NCI-H1417 (cell line): ENCODE measurements at regions not wholly inside any gene's neighbourhood (a gene's known extent, or its start where the extent isn't known, plus 50 kb on each side); places are given as distances from the start of the nearest gene placed in this dataset.
A peak's percentile ranks its signal among the peaks of the same experiment; 100 is the strongest.

Experiments used
- DNase-seq, 3 experiments: peaks; one replicate each; lab custom pipeline; 2025; lab: John Stamatoyannopoulos, UW

DNA sequence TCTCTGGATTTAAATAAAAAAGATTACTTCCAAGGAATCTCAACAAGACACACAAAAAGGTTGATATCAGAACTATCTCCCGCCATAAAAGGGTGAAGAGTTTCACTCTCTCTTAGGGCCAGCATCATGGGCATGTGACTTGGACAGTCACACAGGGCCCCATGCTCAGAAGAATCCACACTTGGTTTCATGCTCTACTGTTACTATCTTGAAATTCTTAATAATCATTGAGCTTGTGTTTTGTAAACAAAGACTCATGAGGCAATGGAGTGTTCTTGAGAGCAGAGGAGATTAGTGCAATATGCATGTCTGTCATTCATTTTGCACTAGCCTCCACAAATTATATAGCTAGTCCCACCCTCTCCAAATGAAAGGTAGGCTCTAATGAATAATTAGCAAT lies 58.4 kb downstream of the HMHB1 start:
- no peak for DNase-seq

DNA sequence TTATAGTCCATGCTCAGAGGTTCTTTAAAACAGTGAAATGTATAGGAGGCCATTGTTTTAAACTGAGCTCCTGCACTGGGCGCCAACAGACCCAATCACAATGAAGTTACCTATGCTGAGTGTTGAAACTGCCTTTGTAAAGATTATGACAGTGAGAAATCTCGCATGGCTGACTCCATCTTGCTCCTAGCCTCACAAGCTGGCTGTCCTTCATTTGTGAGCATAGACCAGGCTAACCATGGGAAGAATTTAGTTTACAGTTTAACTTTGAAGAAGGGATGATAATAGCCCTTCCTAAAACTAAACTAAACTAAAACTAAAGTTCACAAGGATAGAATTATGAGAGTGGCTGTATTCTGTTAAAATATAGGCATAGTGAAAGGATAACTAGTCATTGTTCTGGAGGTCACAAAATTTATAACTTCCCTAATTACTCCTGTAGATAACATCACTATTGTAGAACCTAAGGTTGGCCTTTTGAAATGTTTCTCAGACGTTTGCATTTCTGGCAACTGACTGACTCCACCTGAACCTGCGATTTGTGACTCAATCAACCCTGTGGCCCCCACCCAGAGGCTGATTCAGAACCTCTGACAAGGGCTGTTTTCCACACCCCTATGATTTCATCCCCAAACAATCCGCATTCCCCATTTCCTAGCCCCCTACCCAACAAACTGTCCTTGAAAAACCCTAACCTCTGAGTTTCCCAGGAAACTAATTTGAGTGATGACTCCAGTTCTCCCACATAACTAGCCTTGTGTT lies 59.1 kb downstream of the HMHB1 start:
- no peak for DNase-seq

DNA sequence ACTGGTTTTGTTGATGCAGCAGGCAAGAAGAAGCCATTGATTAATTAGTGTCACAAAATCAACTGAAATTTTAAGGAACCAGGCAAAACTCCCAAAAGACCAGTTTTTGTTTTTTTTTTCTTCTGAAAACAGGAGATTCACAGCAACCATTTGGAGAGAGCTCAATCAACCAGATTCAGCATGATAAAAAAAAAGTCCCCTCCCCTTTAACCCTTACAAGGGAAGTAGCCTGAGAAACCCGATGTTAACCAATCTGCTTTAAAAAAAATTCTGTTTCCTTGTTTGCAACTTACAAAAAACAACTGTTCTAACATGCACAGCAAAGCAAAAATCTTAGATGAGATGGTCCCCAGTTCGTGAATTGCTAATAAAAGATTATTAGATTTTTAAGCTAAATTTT lies 59.7 kb downstream of the HMHB1 start:
- DNase-seq, result no peak

DNA sequence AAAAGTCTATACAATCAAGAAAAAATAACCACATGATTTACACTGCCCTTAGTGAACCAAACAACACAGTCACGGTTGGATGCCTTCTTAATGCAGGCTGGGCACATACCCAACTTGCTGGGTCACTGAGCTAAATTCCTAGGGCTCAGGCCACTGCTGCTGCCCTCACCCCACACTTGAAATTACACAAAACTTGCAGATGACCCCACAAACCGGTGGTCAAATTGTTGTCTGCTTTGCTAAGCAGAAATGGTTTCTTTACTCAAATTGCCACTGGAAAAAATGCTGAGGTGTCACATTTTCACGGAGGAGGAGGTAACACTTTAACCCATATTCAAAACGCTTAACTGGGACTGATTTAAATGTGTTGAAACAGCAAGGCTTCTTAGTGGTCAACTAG lies 62.4 kb downstream of the HMHB1 start:
- DNase-seq, result no peak

DNA sequence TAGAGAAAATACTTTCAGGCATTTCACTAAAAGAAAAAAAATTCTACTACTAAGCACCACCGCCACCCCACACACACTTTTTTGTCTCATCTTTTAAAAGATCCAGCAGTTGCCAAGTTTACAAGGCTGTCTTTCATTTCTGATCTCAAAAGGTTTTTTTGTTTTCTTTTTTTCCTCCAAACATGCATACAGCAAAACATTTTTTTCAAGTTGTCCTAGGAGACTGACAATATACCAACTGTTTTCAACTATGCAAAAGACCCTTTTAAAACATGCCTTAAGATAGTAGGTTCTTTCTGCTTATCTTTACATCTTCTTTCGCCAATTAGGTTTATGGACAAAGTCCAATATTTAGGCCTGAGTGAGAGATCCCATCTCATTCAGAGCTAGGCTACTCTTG lies 65.2 kb downstream of the HMHB1 start:
- DNase-seq, result no peak

DNA sequence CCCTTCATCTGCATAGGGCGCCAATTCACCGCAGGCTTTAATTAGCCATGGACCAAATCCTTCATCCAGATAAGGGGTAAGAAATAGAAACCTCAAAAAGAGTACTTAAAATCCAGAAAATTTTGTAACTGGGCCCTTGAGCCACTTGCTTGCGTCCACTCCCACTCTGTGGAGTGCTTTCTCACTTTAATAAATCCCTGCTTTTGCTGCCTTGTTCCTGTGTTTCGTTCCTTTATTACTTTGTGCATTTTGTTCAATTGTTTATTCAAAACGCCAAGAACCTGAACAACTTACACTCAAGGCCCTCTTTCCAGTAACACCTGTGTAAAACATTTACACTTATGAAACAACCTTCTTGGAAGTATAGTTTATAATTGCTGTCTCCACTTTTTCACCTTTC lies 66.5 kb downstream of the HMHB1 start:
- no peak for DNase-seq

DNA sequence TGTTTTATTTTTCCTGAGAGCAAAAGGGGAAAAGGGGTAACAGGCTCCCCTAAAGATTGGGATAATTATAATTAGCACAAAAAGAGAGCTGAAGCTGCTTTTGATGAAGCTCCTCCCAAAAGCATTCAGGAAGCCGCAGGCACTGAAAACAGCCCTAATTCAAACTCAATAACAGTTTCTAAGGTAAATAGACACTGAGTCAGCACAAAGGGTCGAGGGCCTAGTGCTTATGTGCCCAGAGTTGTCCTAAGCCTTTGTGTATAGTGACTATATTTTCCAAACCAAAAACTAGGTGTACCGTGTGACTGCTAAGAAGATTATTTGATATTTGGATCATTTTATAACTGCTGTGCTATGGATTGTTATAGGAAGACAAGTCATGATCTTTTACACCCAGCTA lies 67.7 kb downstream of the HMHB1 start:
- DNase-seq, result peak in 1 of 3 experiments; percentile 20

DNA sequence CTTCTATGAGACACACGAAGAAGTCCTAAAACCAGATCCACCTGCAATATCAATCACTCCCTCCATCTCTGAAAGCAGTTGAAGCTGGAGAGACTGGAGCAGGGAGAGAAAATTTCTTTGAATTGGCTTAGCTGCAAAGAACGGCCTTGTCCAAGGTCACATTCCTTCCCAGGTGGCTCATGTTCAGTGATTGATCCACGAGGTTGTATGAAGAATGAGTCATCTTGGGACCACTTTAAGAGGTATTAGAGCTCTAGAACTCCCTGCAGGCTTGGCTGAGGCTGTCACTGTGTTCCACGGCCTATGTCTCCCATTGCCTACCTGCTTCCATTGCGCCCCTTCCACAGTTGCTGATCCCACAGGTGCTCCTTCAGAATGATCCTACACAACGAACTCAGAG lies 68.2 kb downstream of the HMHB1 start:
- no peak for DNase-seq

DNA sequence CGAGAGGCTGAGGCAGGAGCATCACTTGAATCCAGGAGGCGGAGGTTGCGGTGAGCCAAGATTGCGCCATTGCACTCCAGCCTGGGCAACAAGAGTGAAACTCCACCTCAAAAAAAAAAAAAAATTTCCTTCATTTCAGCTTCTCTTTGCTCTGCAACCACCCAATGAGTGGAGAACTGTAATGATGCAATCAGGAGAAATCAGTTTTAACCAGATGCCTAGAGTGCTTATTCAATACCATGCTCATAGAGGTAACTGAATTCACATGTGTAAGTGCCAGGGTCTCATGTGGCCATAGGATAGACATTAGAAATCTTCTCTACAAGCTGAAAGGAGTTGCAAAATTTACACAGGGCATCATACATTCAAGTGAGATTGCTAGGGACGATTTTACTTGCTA lies 70.6 kb downstream of the HMHB1 start:
- DNase-seq, result no peak

DNA sequence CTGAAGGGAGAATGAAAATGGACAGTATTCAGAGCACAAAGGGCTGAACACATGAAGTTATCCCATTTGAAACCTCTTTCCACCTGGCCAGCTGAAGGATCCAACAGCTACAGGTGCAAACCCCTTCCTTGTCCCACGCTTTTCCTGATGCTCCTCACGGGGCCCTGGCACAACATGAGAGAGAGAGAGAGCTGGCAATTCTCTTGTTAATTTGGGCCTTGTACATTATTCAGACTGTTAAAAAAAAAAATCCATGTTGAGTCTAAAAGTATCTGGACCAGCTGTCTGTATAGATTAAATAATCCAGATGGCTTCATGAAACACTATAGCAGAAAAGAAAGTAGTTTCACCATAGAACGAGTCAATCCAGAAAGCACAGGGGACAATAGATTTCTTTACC lies 74.1 kb downstream of the HMHB1 start:
- no peak for DNase-seq

DNA sequence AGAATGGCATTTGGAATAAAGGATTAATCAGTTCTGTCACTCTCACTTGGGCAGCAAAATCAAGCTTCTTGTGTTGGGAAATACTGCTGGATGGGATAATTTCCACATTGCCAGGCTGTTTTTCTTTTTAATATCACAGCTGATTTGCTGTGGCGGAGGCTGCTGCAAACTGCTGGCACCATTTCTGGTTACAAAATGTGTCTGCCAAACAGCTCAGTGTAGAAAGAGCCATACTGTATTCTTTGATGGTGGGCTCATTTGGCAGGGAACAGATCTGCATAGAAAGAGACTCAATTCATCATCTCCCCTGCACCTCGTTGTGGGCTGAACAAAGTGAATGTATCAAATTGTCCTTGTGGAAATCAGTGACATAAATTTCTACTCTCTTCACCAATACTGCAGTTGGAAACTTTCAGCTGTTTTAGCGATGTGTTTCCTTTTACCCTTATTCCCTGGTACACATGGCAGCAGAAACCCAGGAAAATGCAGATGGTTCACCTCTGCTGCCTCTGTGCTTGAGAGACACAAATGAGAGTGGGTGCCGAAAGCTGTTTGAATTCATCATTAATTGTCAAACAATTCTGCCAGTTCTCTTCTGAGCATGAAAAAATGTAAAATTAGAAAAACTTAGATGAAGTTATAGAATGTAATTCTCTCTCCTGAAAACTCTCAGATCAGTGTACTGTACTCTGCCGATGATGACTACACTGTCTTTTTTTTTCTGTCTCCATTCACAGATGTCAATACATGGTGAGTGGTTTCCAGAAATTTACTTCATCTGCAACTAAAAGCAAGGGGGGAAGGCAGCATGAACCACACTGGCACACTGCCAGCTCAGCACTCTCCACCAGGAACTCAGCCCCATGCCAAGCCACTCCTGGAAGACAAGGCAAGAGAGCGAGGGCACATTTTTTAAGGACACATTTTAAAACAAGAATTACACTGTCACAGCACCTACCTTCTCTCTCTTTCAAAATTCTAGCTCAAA lies 75.0 kb downstream of the HMHB1 start:
- DNase-seq, result peak; percentile 25 to 76 (median 75)

DNA sequence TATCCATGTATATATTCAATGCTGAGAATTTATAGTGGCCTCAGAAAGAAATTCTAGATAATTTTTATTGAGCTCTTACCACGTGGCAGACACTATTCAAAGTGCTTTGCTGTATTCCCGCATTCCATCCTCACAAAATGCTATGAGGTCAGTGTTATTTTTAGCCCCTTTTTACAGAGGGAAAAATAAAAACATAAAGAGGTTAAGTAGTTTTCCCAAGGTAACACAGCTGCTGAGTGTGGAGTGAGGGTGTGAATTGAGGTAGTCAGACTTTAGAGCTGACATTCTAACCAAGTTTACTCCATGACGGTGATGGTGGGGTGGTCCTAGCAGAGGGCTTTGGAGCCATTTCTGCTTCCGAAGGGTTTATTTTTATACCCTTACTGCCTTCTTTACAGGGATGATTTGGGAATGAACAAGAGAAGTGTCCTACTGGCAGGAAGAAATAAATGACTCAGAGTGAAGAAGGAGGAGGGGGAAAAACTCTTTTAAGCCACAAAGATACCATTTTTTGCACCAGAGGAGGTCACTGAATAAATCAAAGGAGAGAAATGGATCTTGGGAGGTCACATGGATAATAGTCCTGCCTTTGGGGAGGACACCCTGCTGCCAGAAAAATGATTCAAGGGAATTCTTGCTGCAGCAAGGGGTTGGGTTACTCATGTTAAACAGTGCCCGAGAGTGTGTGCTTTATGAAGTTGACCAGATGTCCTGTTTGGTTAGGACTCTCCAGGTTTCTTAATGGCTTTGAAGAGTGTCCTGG lies 76.1 kb downstream of the HMHB1 start:
- peak in 2 of 3 experiments; percentile 6 to 45 for DNase-seq

DNA sequence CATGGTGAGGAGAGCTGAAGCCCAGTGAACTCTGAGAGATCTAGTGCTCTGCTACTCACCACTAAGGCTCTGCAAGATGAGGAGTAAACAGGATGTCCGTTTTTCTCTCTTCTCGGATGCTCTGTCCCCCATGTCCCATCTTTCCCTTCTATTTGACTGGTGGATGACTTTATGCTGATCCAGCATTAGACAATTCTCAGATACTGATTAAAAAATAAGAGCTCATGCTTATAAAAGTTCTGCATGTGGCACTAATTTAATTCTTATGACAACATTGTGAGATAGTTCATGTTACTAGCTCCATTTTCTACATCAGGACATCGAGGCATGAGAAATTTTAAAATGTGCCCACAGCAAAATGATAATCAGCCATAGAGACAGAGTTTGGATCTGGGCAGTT lies 77.0 kb downstream of the HMHB1 start:
- DNase-seq, result no peak

DNA sequence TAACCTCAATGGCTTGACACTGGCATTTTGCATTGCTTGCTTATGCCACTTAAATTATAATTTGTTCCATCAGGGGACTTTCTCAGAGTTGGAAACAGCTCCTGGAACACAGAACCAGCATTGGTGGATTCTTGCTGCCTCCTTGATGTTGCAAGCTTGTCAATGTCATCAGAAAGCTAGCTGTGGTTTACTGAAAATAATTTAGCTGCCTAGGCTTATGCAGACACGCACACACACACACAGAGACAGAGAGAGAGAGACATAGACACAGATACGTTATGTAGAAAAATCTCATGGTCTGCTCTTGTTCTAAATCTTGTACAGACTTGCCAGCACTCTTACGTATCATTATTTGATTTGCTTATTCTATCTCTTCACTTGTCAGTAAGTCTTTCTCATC lies 78.0 kb downstream of the HMHB1 start:
- DNase-seq, result no peak

DNA sequence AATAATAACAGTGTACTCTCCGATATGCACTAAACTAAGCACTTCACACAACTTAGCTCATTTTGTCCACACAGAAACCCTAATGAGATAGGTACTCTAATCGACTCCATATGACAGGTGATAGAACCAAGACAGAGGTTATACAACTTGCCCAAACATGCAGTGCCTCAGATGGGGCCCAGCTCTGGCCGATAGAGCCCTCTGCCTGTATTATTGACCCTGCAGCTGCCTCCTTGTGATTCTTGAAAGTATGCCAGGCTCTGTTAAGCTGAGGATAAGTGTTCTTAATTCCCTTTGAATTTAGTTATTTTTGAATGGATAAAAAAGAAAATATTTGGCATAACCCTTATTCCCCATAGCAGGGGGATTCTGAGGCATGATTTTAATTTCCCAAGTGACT lies 78.5 kb downstream of the HMHB1 start:
- DNase-seq, result peak; percentile 22 to 73 (median 41)

DNA sequence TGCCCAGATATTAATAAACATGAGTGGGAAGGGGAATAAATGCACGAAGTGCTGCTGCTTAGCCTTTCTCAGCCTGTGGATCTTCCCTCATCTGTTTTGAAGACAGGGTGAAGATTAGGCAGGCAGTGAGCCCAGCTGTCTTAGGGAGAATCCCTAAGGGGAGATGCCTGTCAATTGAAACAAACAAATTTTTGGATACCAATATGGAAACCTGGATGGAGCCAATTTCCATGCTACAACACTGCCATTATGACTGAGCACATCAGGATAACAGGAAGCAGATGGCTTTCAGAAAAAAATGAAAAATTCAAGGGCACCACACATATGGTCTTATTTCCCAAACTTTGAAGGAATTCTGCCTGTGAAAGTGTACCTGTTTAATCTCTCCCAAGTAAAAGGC lies 80.3 kb downstream of the HMHB1 start:
- DNase-seq, result no peak

DNA sequence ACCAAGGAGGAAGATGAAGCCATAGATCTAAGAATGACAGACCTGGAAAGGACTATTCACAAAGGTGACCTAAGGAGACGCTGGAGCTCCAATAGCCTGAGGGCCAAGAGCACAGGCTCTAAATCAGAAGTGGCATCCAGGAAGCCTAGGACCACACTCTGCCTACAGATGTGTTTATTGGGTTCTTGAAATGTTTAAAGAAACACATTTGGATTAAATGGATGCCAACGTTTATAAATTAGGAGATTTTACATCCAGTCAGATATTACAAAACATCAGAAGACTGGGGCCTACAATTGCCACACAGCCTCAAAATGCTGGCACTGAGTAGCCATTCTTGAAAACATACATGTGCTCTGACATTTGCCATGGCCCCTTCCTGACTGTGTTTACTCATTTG lies 80.9 kb downstream of the HMHB1 start:
- DNase-seq, result no peak

DNA sequence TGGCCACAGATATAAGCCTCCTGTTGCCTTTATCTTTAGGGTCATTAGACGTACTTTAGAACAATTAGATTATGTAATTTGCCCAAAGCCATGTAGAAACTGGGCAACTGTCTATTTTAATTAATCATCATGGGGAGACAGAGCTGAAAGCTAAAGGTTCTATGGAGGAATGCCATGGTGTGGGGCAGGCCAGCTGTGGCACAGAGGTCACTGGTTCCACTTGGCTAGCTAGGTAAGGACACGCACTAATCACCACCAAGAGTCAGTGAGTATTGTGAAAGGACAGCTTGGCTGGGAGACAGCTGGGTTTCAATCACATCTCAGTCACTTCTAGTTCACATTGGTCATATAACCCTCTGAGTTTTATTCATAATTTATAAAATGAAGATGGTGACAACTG lies 81.7 kb downstream of the HMHB1 start:
- no peak for DNase-seq

DNA sequence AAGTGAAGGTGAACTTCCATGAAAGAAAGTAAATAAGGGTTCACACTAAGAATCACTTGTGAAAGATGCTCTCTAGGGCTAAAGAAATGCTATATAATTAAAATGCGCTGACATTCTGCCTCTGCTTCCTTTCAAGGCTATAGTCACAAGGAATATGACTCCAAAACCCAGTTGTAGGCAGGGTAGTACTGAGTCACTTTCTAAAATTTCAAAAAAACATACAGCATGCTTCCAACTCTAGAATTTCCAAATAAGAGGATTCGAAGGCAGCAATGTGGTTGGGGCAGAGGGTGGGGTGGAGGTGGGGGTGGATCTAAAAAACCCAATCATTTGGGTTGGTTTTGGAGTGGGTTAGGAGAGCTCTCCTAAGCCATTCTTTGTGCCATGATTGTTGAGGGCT lies 84.6 kb downstream of the HMHB1 start:
- DNase-seq, result no peak

DNA sequence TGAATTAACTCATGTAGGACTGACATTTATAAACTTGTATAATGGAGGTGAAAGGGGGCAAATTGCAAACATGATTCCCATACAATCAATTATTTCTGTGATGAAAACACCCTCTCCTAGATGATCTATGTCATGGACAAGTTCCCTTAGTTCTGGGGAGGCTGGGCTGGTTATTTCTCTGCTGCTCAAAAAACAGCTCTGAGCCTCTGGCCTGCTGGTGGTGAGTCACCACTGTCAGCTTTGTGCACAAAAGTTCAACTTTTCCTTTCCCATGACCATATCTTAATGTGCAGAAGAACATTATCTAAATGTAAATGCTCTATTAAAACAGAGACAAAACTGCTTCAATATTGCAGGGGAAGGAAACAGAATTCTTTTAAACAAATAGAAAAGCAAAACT lies 85.0 kb downstream of the HMHB1 start:
- DNase-seq, result no peak

DNA sequence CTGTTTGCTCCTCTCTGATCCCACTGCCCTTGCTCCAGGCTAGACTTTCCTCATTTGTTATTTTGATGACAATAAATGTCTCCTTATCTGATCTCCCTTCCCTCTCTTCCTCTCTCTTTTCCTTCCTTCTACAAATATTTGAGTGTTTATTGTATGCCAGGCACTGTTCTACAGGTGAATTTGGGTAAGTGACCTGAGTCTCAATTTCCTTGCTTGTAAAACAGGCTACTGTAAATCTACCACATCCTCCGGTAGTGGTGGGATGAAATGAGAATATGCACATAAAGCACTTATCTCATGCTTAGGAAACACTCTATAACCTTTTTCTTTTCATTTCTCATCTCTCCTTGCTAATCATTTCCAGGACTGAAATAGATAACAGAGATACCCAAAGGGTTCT lies 86.4 kb downstream of the HMHB1 start:
- DNase-seq, result no peak

DNA sequence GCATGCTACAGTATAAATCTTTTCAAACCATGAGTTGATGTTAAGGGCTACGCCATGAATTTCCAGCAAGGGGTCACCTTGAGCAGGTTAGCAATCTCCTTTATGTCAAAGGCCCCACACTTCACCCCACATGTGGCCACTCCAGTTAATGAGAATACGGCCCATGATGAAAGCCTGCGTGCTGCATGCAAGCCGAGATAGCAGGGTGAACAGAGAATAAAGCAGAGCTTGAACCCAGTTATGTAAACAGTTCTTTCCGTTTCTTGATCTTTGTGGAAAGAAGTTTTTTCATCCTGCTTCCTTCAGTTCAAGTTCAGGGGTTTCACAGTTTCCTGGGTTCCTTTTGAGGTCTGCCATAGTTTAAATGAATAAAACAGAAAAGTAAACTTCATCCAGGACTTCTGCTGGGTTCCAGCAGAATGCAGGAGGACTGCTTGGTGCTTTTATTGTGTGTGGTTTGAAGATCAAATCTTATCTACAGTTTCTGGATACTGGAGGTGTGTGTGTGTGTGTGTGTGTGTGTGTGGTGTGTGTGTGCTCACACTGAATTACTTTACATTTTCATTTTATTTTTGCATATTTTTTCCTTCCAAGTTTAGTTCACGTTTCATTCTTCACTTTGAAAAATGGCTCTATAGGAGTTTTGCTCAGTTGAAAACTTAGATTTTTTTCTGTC lies 87.1 kb downstream of the HMHB1 start:
- peak in 2 of 3 experiments; percentile 15 to 56 for DNase-seq
